Trophoblast cell (in vitro differentiated cells and primary cell): ENCODE measurements at regions not wholly inside any gene's neighbourhood (a gene's known extent, or its start where the extent isn't known, plus 50 kb on each side); places are given as distances from the start of the nearest gene placed in this dataset.

ENCODE experiments used
- DNase-seq, 2 donors: peaks; one replicate each; pipeline ENCODE4 v3.0.0-alpha.2; 2016
- H2AFZ ChIP-seq: 2 replicates; pipeline ENCODE4 v1.6.1; 2013; ENCODE audit warnings: low read length, moderate library complexity, mild to moderate bottlenecking; ENCODE audit not compliant: insufficient read depth, poor library complexity
- H2AK5ac ChIP-seq: 2 replicates; pipeline ENCODE4 v1.6.1; 2013; ENCODE audit warnings: mild to moderate bottlenecking, low read length
- H2BK120ac ChIP-seq: 2 replicates; pipeline ENCODE4 v1.6.1; 2013; ENCODE audit warnings: low read length, mild to moderate bottlenecking, moderate library complexity; ENCODE audit not compliant: insufficient read depth, poor library complexity
- H2BK12ac ChIP-seq: 2 replicates; pipeline ENCODE4 v1.6.1; 2013; ENCODE audit warnings: mild to moderate bottlenecking, low read length, moderate library complexity
- H2BK5ac ChIP-seq: 2 replicates; pipeline ENCODE4 v1.6.1; 2013; ENCODE audit warnings: low read length, low read depth, moderate library complexity, mild to moderate bottlenecking; ENCODE audit not compliant: poor library complexity
- H3K14ac ChIP-seq: 2 replicates; pipeline ENCODE4 v1.6.1; 2013; ENCODE audit warnings: mild to moderate bottlenecking, low read length
- H3K18ac ChIP-seq: 2 replicates; pipeline ENCODE4 v1.6.1; 2013; ENCODE audit warnings: mild to moderate bottlenecking, low read length
- H3K23ac ChIP-seq: 2 replicates; pipeline ENCODE4 v1.6.1; 2013; ENCODE audit warnings: low read length
- H3K27ac ChIP-seq: 2 replicates; pipeline ENCODE4 v1.5.1; 2013; ENCODE audit warnings: low read depth, mild to moderate bottlenecking, inconsistent platforms, low read length, moderate library complexity
- H3K27me3 ChIP-seq: 2 replicates; pipeline ENCODE4 v1.6.1; 2013; ENCODE audit warnings: inconsistent platforms, mild to moderate bottlenecking, low read length, moderate library complexity; ENCODE audit not compliant: insufficient read depth
- H3K36me3 ChIP-seq, 2 experiments: 1 replicate in 1 of 2; 2 replicates in 1 of 2; pipeline ENCODE4 v1.6.1; 2013; ENCODE audit warnings: low read length in 2 of 2, mild to moderate bottlenecking in 2 of 2, moderate library complexity in 1 of 2; ENCODE audit not compliant: insufficient read depth in 2 of 2, control insufficient read depth in 1 of 2
- H3K4ac ChIP-seq: 2 replicates; pipeline ENCODE4 v1.6.1; 2013; ENCODE audit warnings: low read depth, mild to moderate bottlenecking, low read length, moderate library complexity
- H3K4me1 ChIP-seq, 2 experiments: 1 replicate in 1 of 2; 2 replicates in 1 of 2; pipeline ENCODE4 v1.6.1; 2013; ENCODE audit warnings: low read length in 2 of 2, mild to moderate bottlenecking in 2 of 2, moderate library complexity in 1 of 2; ENCODE audit not compliant: insufficient read depth in 2 of 2, control insufficient read depth in 1 of 2
- H3K4me2 ChIP-seq: 2 replicates; pipeline ENCODE4 v1.6.1; 2013; ENCODE audit warnings: inconsistent platforms, mild to moderate bottlenecking, low read length, moderate library complexity
- H3K4me3 ChIP-seq: 2 replicates; pipeline ENCODE4 v1.5.1; 2013; ENCODE audit warnings: mild to moderate bottlenecking, low read depth, low read length, inconsistent platforms
- H3K79me1 ChIP-seq: one replicate; pipeline ENCODE4 v1.6.1; 2013; ENCODE audit warnings: low read length
- H3K79me2 ChIP-seq: 2 replicates; pipeline ENCODE4 v1.6.1; 2013; ENCODE audit warnings: low read length, mild to moderate bottlenecking; ENCODE audit not compliant: control insufficient read depth, insufficient read depth, poor library complexity
- H3K9ac ChIP-seq: 2 replicates; pipeline ENCODE4 v1.6.1; 2013; ENCODE audit warnings: mild to moderate bottlenecking, low read length
- H3K9me3 ChIP-seq: 2 replicates; pipeline ENCODE4 v1.6.1; 2013; ENCODE audit warnings: low read depth, mild to moderate bottlenecking, control low read depth, inconsistent platforms, low read length; ENCODE audit not compliant: insufficient read depth
- H4K12ac ChIP-seq: 2 replicates; pipeline ENCODE4 v1.6.1; 2013; ENCODE audit warnings: low read depth, mild to moderate bottlenecking, low read length, moderate library complexity
- H4K8ac ChIP-seq: 2 replicates; pipeline ENCODE4 v1.6.1; 2013; ENCODE audit warnings: low read depth, mild to moderate bottlenecking, low read length, moderate library complexity
- H4K91ac ChIP-seq: one replicate; pipeline ENCODE4 v1.6.1; 2013; ENCODE audit warnings: low read depth, mild to moderate bottlenecking, low read length, moderate library complexity
- WGBS: extraction: QIAGEN DNeasy Blood & Tissue Kit; methylation state at CpG from one replicate; pipeline ENCODE4 v1.1.7; 2013; ENCODE audit warnings: missing lambda C conversion rate; ENCODE audit not compliant: insufficient read length, insufficient coverage; ENCODE audit errors: extremely low coverage; 5-methylcytosine and 5-hydroxymethylcytosine counted together

DNA sequence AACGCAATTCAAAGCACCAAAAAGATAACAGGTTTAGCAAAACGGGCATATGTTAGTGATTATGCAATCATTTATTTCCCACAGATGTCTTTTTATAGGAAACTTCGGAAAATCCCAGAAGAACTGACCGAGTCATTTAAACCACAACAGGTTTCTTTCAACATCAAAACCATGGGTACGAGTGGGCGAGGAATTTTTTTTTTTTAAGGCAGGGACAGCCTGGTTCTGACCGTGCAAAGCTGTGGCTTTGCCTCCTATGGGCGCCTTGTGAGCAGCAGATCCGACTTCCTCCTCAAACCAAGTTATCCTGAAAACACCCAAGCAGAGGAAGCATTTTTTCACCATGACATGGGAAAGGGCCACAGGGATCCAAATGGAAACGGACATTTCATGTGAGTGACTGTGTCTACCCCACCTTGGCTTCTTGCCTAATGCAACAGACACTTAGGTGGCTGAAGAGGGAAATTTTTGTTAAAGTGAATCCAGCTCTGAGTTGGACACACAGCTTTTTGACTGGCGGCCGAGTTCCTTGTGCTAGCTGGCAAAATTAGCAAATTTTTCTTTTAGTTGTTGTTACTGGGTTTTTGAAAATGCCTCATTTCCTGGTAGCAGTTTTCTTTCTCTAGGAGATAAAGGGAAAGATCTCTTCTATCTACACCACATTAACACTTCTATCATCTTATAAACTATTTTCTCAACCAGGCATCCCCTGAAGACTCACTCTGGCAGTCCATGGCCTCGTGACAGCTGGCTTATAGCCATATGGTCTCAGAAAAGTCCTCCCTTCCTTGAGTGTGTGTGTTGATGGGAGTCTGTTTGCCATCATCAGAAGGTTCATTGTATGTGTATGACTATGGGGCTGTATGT lies 487.4 kb upstream of the ZEB2 start:
- peak; percentile 5 to 35 for DNase-seq
- Histone ChIP-seq H3K9me3 (no peaks in the 10 kb centered on the region), H3K4me2 (no peak overlapping the region), H3K27ac (no peak overlapping the region), H3K79me2 (no peaks in the 10 kb centered on the region), H2AK5ac (no peak overlapping the region), H2BK5ac (peak overlapping the region; percentile 21), H3K14ac (no peak overlapping the region), H3K23ac (no peak overlapping the region), H3K4me3 (no peak overlapping the region), H2BK12ac (peak overlapping the region; percentile 49), H2BK120ac (no peak overlapping the region), H4K8ac (no peak overlapping the region), H2AFZ (no peak overlapping the region), H3K79me1 (no peaks in the 10 kb centered on the region), H3K4me1 (no peaks in the 10 kb centered on the region), H3K36me3 (no peaks in the 10 kb centered on the region), H3K27me3 (no peaks in the 10 kb centered on the region), H3K18ac (no peak overlapping the region), H4K12ac (no peak overlapping the region), H3K9ac (no peak overlapping the region), H4K91ac (no peak overlapping the region), H3K4ac (no peak overlapping the region)
- WGBS = no CpG with 5 or more reads among the region's 13 CpGs

DNA sequence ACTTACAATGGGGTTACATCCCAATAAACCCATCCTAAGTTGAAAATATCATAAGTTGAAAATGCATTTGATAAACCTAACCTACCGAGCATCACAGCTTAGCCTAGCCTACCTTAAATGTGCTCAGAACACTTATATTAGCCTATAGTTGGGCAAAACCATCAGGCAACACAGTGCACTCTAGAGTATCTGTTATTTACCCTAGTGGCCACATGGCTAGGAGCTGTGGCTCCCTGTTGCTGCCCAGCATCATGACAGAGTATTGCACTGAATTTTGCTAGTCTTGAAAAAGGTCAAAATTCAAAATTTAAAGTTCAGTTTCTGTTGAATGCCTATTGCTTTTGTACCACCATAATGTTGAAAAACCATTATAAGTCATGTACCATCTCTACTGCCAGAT lies 482.7 kb upstream of the ZEB2 start:
- no peak overlapping the region for H3K23ac ChIP-seq
- no peak overlapping the region for H3K27ac ChIP-seq
- H3K4ac ChIP-seq = no peak overlapping the region
- H3K79me2 ChIP-seq = no peaks in the 10 kb centered on the region
- no peaks in the 10 kb centered on the region for H3K9me3 ChIP-seq
- WGBS = no CpG with 5 or more reads among the region's 1 CpG
- H4K12ac ChIP-seq = no peak overlapping the region
- no peak overlapping the region for H2BK120ac ChIP-seq
- H2AK5ac ChIP-seq = no peak overlapping the region
- no peaks in the 10 kb centered on the region for H3K36me3 ChIP-seq
- no peak overlapping the region for H4K8ac ChIP-seq
- no peak overlapping the region for H2BK12ac ChIP-seq
- H3K4me2 ChIP-seq = no peak overlapping the region
- H3K4me1 ChIP-seq = no peaks in the 10 kb centered on the region
- no peak overlapping the region for H4K91ac ChIP-seq
- DNase-seq = no peak
- no peak overlapping the region for H2AFZ ChIP-seq
- no peak overlapping the region for H3K9ac ChIP-seq
- no peak overlapping the region for H3K4me3 ChIP-seq
- H3K18ac ChIP-seq = no peak overlapping the region
- H3K14ac ChIP-seq = no peak overlapping the region
- no peaks in the 10 kb centered on the region for H3K79me1 ChIP-seq
- H3K27me3 ChIP-seq = no peaks in the 10 kb centered on the region
- H2BK5ac ChIP-seq = no peak overlapping the region

DNA sequence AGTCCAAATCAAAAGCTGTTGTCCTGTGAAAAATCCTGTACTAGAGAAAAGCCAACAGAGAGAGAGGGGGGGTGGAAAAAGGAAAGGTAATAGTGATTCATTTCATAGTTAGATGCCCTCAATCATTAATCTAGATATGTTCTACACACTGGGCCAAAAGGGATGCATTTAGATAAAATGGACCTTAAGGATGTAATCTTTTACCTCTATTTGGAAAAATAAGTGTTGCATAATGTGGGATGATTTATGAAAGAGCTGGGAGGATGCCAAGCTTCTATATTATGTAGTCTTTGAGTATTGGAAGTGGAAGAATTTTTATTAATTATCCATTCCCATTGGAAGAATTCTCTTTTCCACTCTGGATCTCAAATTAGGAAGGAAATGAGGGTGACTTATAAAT lies 480.5 kb upstream of the ZEB2 start:
- Histone ChIP-seq H3K4me1 (no peaks in the 10 kb centered on the region), H3K23ac (no peak overlapping the region), H2BK12ac (no peak overlapping the region), H3K4me3 (no peak overlapping the region), H3K4ac (no peak overlapping the region), H3K18ac (no peak overlapping the region), H3K27ac (no peak overlapping the region), H4K8ac (no peak overlapping the region), H2BK5ac (no peak overlapping the region), H3K79me1 (no peaks in the 10 kb centered on the region), H3K4me2 (no peak overlapping the region), H4K91ac (no peak overlapping the region), H2AFZ (no peak overlapping the region), H3K27me3 (no peaks in the 10 kb centered on the region), H4K12ac (no peak overlapping the region), H3K9me3 (no peaks in the 10 kb centered on the region), H2BK120ac (no peak overlapping the region), H3K14ac (no peak overlapping the region), H2AK5ac (no peak overlapping the region), H3K79me2 (no peaks in the 10 kb centered on the region), H3K36me3 (no peaks in the 10 kb centered on the region), H3K9ac (no peak overlapping the region)
- DNase-seq = no peak

DNA sequence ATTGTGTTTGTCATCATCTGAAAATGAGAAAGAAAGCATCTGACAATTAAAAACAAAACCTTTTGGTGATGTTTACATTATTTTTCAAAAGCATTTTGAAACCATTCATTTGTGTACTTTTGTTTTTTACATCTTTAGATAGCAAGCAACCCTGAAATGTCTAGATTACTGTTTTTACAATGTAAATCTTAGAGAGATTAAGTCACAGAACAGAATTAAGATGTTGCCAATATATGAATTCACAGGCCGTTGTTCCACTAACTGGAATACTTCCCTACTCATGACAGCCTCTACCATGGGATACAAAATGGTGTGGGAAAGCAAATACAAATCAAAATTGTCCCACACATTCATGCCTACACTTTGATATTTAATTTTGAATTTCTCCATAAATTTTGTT lies 480.0 kb upstream of the ZEB2 start:
- H3K4me1 ChIP-seq = no peaks in the 10 kb centered on the region
- H4K91ac ChIP-seq = no peak overlapping the region
- H4K12ac ChIP-seq = no peak overlapping the region
- no peaks in the 10 kb centered on the region for H3K36me3 ChIP-seq
- H3K79me2 ChIP-seq = no peaks in the 10 kb centered on the region
- H2AFZ ChIP-seq = no peak overlapping the region
- H3K27me3 ChIP-seq = no peaks in the 10 kb centered on the region
- H3K14ac ChIP-seq = no peak overlapping the region
- no peak for DNase-seq
- H3K18ac ChIP-seq = no peak overlapping the region
- no CpG with 5 or more reads among the region's 1 CpG for WGBS
- H3K79me1 ChIP-seq = no peaks in the 10 kb centered on the region
- no peak overlapping the region for H3K4me2 ChIP-seq
- no peak overlapping the region for H3K27ac ChIP-seq
- H3K4ac ChIP-seq = no peak overlapping the region
- no peak overlapping the region for H3K9ac ChIP-seq
- H4K8ac ChIP-seq = no peak overlapping the region
- no peak overlapping the region for H3K4me3 ChIP-seq
- H2BK5ac ChIP-seq = no peak overlapping the region
- no peak overlapping the region for H2AK5ac ChIP-seq
- H3K9me3 ChIP-seq = no peaks in the 10 kb centered on the region
- H2BK12ac ChIP-seq = no peak overlapping the region
- no peak overlapping the region for H3K23ac ChIP-seq
- H2BK120ac ChIP-seq = no peak overlapping the region
